GM12874 (cell line): ENCODE measurements at regions not wholly inside any gene's neighbourhood (a gene's known extent, or its start where the extent isn't known, plus 50 kb on each side); places are given as distances from the start of the nearest gene placed in this dataset.

ENCODE experiments used
- TF ChIP-seq, protein P1 (sequence below): IDR thresholded peaks from 2 replicates; pipeline ENCODE4 v1.5.1; 2011; ENCODE audit warnings: low read depth, mild to moderate bottlenecking, control low read depth, low read length, moderate library complexity; ENCODE audit not compliant: insufficient read depth

DNA sequence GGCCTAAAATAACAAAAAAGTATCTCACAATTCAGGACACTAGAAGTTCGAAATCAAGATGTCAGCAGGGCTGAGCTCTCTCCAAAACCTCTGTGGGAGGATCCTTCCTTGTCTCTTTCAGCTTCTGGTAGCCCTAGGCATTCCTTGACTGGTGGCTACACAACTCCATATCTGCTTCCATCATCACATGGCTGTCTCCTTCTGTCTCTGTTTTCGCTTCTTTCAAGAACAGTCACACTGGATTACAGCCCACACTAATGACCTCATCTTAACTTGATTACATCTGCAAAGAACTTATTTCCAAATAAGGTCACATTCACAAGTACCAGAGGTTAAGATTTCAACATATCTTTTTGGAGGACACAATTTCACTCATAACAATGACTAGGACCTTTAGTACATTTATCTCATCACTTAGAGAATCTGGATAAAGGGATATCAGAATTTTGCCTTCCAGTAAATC, 275.2 kb downstream of the IRS1 start:
- TF ChIP-seq, protein P1, sequence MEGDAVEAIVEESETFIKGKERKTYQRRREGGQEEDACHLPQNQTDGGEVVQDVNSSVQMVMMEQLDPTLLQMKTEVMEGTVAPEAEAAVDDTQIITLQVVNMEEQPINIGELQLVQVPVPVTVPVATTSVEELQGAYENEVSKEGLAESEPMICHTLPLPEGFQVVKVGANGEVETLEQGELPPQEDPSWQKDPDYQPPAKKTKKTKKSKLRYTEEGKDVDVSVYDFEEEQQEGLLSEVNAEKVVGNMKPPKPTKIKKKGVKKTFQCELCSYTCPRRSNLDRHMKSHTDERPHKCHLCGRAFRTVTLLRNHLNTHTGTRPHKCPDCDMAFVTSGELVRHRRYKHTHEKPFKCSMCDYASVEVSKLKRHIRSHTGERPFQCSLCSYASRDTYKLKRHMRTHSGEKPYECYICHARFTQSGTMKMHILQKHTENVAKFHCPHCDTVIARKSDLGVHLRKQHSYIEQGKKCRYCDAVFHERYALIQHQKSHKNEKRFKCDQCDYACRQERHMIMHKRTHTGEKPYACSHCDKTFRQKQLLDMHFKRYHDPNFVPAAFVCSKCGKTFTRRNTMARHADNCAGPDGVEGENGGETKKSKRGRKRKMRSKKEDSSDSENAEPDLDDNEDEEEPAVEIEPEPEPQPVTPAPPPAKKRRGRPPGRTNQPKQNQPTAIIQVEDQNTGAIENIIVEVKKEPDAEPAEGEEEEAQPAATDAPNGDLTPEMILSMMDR, result no peak

DNA sequence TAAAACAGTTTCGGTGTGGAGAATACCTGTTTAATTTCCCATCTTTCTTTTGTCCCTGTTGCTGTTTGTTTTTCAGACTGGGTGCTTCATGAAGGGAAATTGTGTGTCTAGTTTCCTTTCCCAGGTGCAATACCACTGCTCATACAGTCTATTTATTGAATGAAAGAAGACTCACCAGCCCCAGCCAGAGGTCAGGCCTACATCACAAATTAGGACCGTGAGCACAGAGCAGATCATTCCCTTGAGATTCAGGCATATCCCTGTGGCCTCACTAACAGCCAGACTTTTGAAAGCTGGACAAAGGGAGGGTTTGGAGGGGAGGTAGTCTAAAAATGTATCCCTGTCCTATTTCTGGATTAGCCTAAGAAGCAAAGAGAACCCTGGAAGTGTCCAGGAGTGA, 278.9 kb downstream of the IRS1 start:
- TF ChIP-seq, protein P1, result no peak

DNA sequence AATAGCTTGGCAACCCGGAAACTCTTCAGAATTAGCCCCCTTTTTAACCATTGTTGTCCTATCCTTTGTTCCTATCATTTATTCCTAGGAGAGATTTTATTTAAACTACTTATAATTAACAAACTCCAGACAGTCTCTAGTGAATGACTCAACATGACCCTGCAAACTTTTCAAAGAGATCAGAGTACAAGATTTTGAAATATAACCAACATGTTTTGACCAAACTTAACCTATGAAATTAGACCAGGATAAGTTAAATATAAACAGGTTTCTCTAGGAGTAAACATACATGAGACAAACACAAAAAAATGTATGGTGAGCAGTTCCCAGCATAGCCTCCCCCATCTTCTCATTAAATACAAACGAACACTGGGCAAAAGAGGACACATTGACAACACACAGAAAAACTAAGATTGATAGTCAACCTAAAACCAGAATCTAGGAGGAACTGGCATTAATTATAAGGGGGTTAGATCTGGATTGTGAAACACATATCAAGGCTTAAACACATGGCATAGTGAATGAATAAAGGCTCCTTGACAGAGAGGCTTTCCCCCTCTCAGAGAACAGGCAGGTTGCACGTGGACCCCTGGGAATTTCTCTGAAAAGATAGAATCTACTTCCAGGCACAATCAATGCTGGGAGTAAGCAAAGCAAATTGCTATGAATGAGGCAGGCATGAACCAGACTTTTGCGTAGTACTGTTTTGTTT, 284.1 kb downstream of the IRS1 start:
- TF ChIP-seq, protein P1, result no peak

DNA sequence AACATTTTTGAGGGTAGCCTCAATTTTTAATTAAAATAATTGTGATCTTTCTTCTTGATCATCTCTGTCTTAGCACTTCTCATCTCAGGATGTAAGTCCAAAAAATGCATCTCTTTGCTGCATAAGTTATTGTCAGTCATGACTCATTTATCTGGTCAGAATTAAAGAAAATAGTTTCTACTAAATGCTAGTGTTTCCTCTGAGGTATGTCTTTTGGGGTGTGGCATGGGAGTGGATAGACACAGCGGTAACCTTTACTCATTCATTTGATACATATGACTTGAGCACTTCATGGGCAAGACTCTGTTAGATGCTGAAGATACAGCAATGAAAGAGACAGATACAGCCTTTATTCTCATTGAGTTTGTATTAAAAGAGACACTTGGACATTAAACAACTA, 284.7 kb downstream of the IRS1 start:
- TF ChIP-seq, protein P1, result no peak

DNA sequence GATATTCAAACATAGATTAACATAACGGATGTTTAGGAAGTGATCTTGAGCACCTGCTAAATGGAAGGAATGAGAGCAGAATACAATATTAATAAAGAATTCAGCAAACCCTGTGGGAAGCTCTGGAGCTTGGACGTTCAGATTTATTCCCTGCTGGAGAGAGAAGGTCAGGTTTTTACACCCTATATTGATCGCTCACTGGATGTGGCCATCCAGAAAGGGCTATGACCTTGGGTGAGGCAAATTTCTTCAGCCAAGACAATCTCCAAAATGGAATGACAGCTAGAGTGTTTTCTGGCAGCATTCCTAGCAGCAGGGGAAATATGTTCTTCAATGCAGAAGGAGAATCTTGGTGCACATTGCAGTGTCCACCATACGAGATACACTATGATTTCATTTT, 288.3 kb downstream of the IRS1 start:
- TF ChIP-seq, protein P1, result no peak

DNA sequence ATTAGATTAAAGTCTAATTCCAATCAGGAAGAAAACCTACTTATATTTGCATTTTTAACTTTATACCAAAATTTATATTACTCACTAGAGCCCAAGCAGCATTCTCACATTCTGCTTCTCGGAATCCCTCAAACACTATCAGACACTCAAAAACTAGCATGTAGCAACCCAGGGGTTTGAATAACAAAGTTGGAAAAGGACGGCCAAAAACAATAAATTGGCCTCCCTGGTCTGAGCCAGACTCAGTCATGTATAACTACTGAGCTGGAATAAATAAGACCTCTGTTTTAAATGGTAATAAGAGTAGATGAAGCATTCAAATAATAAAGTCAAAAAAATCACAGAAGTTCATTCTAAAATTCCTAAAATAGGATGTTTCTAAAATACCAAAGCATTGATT, 290.9 kb downstream of the IRS1 start:
- TF ChIP-seq, protein P1, result no peak

DNA sequence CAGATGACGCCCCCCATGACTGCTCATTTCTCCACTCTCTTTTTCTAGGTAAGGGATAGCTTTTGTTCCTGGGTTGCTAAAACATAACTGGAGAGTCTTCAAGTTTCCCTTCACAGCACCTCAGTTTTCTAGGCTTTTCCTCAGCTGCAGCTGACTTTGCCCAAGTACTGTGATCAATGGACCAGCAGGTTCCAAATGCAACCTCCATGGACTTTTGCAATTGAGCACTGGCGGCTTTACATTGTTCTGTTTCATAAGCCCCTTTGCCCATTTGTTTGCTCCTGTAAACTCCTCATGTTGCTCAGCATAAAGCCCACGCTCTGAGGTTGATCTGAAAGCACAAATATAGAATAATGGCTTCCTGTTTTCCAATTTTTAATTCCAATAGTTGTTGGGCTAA, 291.6 kb downstream of the IRS1 start:
- TF ChIP-seq, protein P1, result no peak
